Psoas muscle (tissue), 7 donors: ENCODE measurements at regions not wholly inside any gene's neighbourhood (a gene's known extent, or its start where the extent isn't known, plus 50 kb on each side); places are given as distances from the start of the nearest gene placed in this dataset.

Source experiments
- ATAC-seq, 4 donors: fragments of 200-7000 bp; cut with Tn5 transposase; one replicate each; pipeline ENCODE4 v1.9.1; 2020; ENCODE audit warnings: moderate library complexity in 3 of 4, mild to moderate bottlenecking in 2 of 4
- DNase-seq, 2 donors: peaks; one replicate each; pipeline ENCODE4 v3.0.0-alpha.2; 2020
- H3K27ac ChIP-seq: fragments of 200-600 bp; one replicate; pipeline ENCODE4 v1.8.0; 2022
- H3K27me3 ChIP-seq, 3 donors: fragments of 200-600 bp in 1 of 3; one replicate each; pipeline versions ENCODE4 v1.6.1 to v1.8.0; 2013 to 2022; ENCODE audit warnings: low read length in 2 of 3, mild to moderate bottlenecking in 2 of 3, moderate library complexity in 1 of 3; ENCODE audit not compliant: insufficient read depth in 3 of 3
- H3K36me3 ChIP-seq, 2 donors: fragments of 200-600 bp in 1 of 2; one replicate each; pipeline versions ENCODE4 v1.6.1 to v1.8.0; 2013 to 2022; ENCODE audit warnings: low read depth in 1 of 2, mild to moderate bottlenecking in 1 of 2, moderate library complexity in 1 of 2; ENCODE audit not compliant: insufficient read depth in 1 of 2
- H3K4me1 ChIP-seq: fragments of 200-600 bp; one replicate; pipeline ENCODE4 v1.8.0; 2022
- H3K4me3 ChIP-seq: fragments of 200-600 bp; one replicate; pipeline ENCODE4 v1.8.0; 2022; ENCODE audit warnings: mild to moderate bottlenecking
- H3K9me3 ChIP-seq: fragments of 200-600 bp; one replicate; pipeline ENCODE4 v1.8.0; 2022
- WGBS, 3 donors: extraction: QIAGEN DNeasy Blood & Tissue Kit; methylation state at CpG; one replicate each; pipeline versions ENCODE4 v1.1.6 to v1.1.7; 2013; 5-methylcytosine and 5-hydroxymethylcytosine counted together
- intact Hi-C, 2 donors: fragments of 100-400 bp; cut with DNase I; formaldehyde crosslinking; loops; one replicate each; pipeline versions ENCODE4 v1.11.0 to v1.14.2; 2022
- TF ChIP-seq, protein P1 (sequence below): fragments of 200-600 bp; IDR thresholded peaks from one replicate; pipeline ENCODE4 v1.8.0; 2022; ENCODE audit warnings: antibody characterized with exemption
- donor health status: healthy with polysubstance abuse.
- donor health status: DM: no; HTN: no; CAD: no; lungs with moderate emphysema.
- donor health status: Bipolar disorder and iron deficiency.
- donor health status: healthy.
- donor health status: DM: yes; HTN: yes; CAD: no.
- donor health status: DM: no; HTN: no; CAD: no.
- donor health status: DM: yes; HTN: yes; CAD: no.

DNA sequence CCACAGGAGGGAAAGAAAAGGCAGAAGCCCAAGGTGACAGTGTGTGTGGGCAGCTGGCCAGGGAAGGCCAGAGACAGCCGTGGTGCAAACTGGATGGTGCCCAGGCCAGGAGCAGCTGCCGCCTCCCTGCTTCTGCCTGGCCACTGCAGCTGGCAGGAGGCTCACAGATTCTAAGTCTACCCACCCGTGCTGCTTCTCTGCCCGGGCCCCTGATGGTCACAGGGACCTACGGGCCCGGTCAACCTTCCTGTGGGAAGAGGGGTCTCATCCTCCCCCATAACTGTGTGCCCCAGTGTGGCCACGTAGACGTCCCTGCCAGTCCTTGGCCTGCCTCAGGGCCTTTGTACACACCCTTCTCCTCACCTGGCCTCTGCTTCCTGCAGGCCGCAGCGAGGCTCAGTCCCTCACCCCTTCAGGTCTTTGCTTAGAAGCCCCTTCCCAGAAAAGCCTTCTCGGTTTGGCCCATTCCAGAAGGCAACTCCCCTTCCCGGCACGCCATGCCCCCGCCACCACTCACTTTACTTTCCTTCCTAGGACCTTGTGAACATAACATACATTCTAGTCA lies 192.6 kb upstream of the AJAP1 start:
- no peak for DNase-seq
- no peak overlapping the region for H3K27ac ChIP-seq
- no peak overlapping the region for H3K4me3 ChIP-seq

GRCh38 chr1:4462831-4463484 lies 191.5 kb upstream of the AJAP1 start:
- WGBS, 3 donors, result 51 to 60% (median 55%) methylated on average over 13 of the region's 13 CpGs
- DNase-seq (no peak), ATAC-seq (no peak)
- Histone ChIP-seq H3K4me1 (no peaks in the 10 kb centered on the region), H3K27ac (no peak overlapping the region), H3K4me3 (no peak overlapping the region), H3K36me3 (no peaks in the 10 kb centered on the region), H3K27me3 (peaks cover 0 to 2% (median 0%) of the 10 kb centered on the region in 3 donors), H3K9me3 (no peaks in the 10 kb centered on the region)
- intact Hi-C loops, result no loop called here
- TF ChIP-seq, protein P1, sequence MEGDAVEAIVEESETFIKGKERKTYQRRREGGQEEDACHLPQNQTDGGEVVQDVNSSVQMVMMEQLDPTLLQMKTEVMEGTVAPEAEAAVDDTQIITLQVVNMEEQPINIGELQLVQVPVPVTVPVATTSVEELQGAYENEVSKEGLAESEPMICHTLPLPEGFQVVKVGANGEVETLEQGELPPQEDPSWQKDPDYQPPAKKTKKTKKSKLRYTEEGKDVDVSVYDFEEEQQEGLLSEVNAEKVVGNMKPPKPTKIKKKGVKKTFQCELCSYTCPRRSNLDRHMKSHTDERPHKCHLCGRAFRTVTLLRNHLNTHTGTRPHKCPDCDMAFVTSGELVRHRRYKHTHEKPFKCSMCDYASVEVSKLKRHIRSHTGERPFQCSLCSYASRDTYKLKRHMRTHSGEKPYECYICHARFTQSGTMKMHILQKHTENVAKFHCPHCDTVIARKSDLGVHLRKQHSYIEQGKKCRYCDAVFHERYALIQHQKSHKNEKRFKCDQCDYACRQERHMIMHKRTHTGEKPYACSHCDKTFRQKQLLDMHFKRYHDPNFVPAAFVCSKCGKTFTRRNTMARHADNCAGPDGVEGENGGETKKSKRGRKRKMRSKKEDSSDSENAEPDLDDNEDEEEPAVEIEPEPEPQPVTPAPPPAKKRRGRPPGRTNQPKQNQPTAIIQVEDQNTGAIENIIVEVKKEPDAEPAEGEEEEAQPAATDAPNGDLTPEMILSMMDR, result no peak

More for the DNA sequence above, 192.6 kb upstream of the AJAP1 start:
- no peak for ATAC-seq
- Histone ChIP-seq H3K27me3 (no peaks in the 10 kb centered on the region), H3K4me1 (no peaks in the 10 kb centered on the region), H3K36me3 (no peaks in the 10 kb centered on the region), H3K9me3 (no peaks in the 10 kb centered on the region)
- intact Hi-C loops, result no loop called here
- TF ChIP-seq, protein P1, result no peak
- 69 to 75% (median 69%) methylated on average over 13 to 14 of the region's 14 CpGs for WGBS, 3 donors

- H3K9me3 ChIP-seq, result no peaks in the 10 kb centered on the region
- intact Hi-C loops, result no loop called here
- peaks cover 0 to 2% (median 0%) of the 10 kb centered on the region in 3 donors for H3K27me3 ChIP-seq
- ATAC-seq (no peak), DNase-seq (no peak)
- TF ChIP-seq, protein P1, result no peak
- H3K4me3 ChIP-seq, result no peak overlapping the region
- no peaks in the 10 kb centered on the region for H3K36me3 ChIP-seq
- H3K27ac ChIP-seq, result no peak overlapping the region
- no peaks in the 10 kb centered on the region for H3K4me1 ChIP-seq
- WGBS, 3 donors, result 78 to 80% (median 80%) methylated on average over 9 of the region's 9 CpGs
Observed at GRCh38 chr1:4463631-4464030, 190.8 kb upstream of the AJAP1 start.

GRCh38 chr1:4464478-4464877 lies 189.9 kb upstream of the AJAP1 start:
- Histone ChIP-seq H3K4me1 (no peaks in the 10 kb centered on the region), H3K27ac (no peak overlapping the region), H3K27me3 (peaks cover 0 to 2% (median 0%) of the 10 kb centered on the region in 3 donors), H3K36me3 (no peaks in the 10 kb centered on the region), H3K9me3 (no peaks in the 10 kb centered on the region), H3K4me3 (no peak overlapping the region)
- WGBS, 3 donors, result 76 to 85% (median 82%) methylated on average over 3 of the region's 3 CpGs
- DNase-seq, result no peak
- no peak for ATAC-seq
- intact Hi-C loops, result no loop called here
- TF ChIP-seq, protein P1, result no peak
